ENCODE measurements at regions not wholly inside any gene's neighbourhood (a gene's known extent, or its start where the extent isn't known, plus 50 kb on each side); places are given as distances from the start of the nearest gene placed in this dataset.

DNA sequence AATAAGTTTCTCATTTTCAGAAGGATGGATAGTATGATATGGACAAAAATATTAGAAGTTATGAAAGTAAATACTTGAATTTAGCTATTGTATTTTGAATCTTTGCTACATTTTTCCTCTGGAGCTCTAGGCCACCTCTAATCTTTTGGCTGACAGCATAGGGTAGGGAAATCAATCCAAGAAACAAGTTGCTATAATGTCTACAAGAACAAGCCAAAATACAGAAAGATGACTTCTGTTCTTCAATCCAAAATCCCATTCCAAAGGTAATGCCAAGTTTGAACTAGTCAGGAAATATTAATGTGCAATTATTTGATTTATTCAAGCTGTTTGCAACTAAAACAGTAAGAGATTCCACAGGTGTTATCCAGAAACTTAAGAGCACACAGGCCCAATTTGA, 1323.1 kb downstream of the ADGRL3 start:
- TF ChIP-seq, protein P1, sequence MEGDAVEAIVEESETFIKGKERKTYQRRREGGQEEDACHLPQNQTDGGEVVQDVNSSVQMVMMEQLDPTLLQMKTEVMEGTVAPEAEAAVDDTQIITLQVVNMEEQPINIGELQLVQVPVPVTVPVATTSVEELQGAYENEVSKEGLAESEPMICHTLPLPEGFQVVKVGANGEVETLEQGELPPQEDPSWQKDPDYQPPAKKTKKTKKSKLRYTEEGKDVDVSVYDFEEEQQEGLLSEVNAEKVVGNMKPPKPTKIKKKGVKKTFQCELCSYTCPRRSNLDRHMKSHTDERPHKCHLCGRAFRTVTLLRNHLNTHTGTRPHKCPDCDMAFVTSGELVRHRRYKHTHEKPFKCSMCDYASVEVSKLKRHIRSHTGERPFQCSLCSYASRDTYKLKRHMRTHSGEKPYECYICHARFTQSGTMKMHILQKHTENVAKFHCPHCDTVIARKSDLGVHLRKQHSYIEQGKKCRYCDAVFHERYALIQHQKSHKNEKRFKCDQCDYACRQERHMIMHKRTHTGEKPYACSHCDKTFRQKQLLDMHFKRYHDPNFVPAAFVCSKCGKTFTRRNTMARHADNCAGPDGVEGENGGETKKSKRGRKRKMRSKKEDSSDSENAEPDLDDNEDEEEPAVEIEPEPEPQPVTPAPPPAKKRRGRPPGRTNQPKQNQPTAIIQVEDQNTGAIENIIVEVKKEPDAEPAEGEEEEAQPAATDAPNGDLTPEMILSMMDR (IDR thresholded peaks at IDR 0.05), result no peak
- no peak for TF ChIP-seq POLR2A (IDR thresholded peaks at IDR 0.05)

Measured in Peyer's patch (tissue), 4 donors.